OCI-LY7 (cell line): ENCODE measurements at regions not wholly inside any gene's neighbourhood (a gene's known extent, or its start where the extent isn't known, plus 50 kb on each side); places are given as distances from the start of the nearest gene placed in this dataset.

Source experiments
- CTCF ChIP-seq: fragments of 200-600 bp; sonication (generic); conservative IDR thresholded peaks from 2 replicates; pipeline ENCODE4 v1.5.1; 2014; ENCODE audit warnings: mild to moderate bottlenecking, antibody characterized with exemption, low read length, moderate library complexity, mixed read lengths
- EZH2phosphoT487 ChIP-seq: fragments of 200-600 bp; sonication (generic); IDR thresholded peaks from 2 replicates; pipeline ENCODE4 v1.6.1; 2018; ENCODE audit warnings: low read depth, borderline replicate concordance, mild to moderate bottlenecking, mixed run types, antibody characterized with exemption, low read length, moderate library complexity, mixed read lengths

- TF ChIP-seq CTCF = no peak
- TF ChIP-seq EZH2phosphoT487 = no peak
These were observed 369.4 kb downstream of the GALC start for GRCh38 chr14:87623616-87624015.
